ENCODE measurements at regions not wholly inside any gene's neighbourhood (a gene's known extent, or its start where the extent isn't known, plus 50 kb on each side); places are given as distances from the start of the nearest gene placed in this dataset.
"Not testable (repeated sequence)": the region's sequence is repeated elsewhere in the genome, so short reads cannot be mapped to it uniquely, and the experiment has no call there.

DNA sequence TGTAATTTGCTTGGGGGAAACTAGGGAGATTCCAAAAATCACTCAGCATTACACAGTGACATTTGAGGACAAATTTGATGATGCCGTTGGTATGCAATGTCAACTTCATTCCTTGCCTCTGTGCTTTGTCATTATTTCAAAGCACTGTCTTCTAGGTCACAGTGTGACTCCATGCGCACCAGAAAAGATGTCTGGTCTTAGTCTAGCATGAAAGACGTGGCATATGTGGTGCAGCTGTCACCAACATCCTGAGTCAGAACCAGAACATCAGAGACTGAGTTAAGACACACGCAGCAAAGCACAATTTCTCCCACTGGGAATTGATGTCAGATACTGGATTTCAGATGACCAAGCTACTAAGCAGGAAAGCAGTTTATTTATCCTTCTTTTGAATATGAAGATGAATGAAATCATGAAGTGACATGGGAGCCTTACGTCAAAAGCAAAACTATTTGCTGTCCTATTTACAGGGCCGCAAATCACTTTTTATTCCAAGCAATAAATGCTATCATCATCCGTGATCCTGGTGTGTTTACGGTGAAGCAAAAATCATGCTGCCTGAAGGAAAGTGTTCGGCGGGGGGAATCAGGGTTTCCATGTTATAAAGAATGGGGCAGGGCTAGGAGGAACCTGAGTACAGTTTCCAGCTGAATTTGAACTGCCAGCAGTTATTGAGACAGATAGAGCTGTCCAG, 356.1 kb downstream of the ANAPC1 start:
- not testable (repeated sequence) for TF ChIP-seq POLR2A (IDR thresholded peaks at IDR 0.05)
- TF ChIP-seq, protein P1, sequence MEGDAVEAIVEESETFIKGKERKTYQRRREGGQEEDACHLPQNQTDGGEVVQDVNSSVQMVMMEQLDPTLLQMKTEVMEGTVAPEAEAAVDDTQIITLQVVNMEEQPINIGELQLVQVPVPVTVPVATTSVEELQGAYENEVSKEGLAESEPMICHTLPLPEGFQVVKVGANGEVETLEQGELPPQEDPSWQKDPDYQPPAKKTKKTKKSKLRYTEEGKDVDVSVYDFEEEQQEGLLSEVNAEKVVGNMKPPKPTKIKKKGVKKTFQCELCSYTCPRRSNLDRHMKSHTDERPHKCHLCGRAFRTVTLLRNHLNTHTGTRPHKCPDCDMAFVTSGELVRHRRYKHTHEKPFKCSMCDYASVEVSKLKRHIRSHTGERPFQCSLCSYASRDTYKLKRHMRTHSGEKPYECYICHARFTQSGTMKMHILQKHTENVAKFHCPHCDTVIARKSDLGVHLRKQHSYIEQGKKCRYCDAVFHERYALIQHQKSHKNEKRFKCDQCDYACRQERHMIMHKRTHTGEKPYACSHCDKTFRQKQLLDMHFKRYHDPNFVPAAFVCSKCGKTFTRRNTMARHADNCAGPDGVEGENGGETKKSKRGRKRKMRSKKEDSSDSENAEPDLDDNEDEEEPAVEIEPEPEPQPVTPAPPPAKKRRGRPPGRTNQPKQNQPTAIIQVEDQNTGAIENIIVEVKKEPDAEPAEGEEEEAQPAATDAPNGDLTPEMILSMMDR (IDR thresholded peaks at IDR 0.05), result not testable (repeated sequence)

Data from esophagus squamous epithelium (tissue), 4 donors.